SKM-1 treated with dmso at 0.1 percent for 144 hours (cell line): ENCODE measurements at regions not wholly inside any gene's neighbourhood (a gene's known extent, or its start where the extent isn't known, plus 50 kb on each side); places are given as distances from the start of the nearest gene placed in this dataset.
A peak's percentile ranks its signal among the peaks of the same experiment; 100 is the strongest.

Experiments
- DNase-seq: peaks from one replicate; lab custom pipeline; 2025; ENCODE audit not compliant: unreplicated experiment; lab: John Stamatoyannopoulos, UW

DNA sequence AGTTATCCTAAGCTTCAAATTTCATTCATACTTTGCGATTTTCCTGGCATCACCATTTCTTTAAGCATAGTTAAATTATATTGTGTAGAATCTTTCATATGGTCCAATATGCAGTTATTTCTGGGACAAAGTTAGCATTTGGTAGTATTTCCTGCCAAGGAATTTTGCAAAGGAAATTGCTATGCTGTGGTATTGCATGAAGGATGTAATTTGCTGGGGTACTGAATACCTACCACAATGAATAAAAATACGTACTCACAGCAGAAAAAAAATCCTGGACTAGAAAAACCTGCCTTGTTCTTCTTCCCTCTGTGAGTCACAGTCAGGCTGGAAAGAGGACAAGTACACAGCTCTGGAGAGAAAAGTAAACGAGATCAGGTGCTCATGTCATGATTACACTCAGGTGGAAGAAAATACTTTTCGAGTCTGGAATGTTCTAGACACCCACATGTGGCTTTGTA, 241.2 kb downstream of the PTBP2 start:
- no peak for DNase-seq

DNA sequence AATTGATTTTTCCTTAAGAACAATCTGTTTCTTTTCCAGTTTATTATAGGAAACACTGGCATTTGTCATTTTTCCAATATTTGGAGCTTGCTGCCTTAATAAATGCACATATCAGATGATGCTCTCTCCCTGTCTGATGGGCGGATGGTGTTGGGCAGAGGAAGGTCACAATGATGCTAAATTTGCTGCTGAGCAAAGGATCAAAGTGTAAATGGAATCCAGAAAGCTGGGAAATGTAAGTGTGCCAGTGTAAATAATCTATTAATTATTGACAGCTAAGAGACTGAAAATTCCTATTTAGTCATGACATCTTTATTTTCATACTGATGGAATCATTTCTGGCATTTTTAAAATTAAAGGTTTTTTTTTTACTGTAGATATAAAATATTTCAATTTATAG, 243.2 kb downstream of the PTBP2 start:
- no peak for DNase-seq

- DNase-seq, result peak; percentile 16
Observed at GRCh38 chr1:96966536-96967138, 245.1 kb downstream of the PTBP2 start.

DNA sequence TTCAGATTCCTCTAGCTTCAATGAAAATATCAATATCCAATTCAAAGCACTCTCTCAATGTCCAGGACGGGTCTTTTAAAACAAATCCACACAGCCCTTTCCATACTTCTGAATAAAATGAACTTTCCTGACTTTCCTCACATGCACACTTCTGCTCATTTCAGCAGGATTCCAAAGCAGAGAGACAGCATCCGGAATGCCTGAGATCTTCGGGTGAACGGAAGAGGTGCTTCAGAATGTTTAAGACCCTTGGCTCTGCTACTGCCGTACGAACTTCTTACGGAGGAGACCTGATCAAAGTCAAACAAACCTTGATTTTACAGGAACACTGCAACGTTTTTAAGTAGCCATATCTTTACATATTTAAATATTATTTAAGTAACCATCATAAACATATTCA, 245.7 kb downstream of the PTBP2 start:
- no peak for DNase-seq

DNA sequence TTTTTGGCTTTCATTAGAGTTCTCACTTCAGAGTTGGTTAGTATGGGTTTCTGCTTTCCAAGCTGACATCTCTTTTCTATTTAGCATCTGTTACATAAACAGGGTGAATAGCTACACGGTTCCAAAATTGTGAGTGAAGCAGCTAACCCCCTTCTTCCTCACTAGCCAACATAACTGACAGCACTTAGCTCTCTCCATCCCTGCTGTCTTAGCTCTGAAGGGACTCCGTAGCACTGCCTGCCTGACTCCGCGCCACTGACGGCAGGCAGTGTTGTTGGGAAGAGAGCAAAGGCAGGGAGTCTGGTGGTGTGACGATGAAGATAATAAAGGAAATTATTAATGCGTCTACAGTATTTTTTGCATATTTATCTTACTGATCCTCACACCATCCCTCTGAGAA, 247.0 kb downstream of the PTBP2 start:
- DNase-seq, result no peak

- no peak for DNase-seq
Observed at GRCh38 chr1:96968983-96969382, 247.4 kb downstream of the PTBP2 start.

GRCh38 chr1:96969656-96970163, 248.1 kb downstream of the PTBP2 start:
- DNase-seq, result no peak

GRCh38 chr1:96971439-96971838, 249.9 kb downstream of the PTBP2 start:
- no peak for DNase-seq

- no peak for DNase-seq
Observed at GRCh38 chr1:96971849-96972602, 250.4 kb downstream of the PTBP2 start.

DNA sequence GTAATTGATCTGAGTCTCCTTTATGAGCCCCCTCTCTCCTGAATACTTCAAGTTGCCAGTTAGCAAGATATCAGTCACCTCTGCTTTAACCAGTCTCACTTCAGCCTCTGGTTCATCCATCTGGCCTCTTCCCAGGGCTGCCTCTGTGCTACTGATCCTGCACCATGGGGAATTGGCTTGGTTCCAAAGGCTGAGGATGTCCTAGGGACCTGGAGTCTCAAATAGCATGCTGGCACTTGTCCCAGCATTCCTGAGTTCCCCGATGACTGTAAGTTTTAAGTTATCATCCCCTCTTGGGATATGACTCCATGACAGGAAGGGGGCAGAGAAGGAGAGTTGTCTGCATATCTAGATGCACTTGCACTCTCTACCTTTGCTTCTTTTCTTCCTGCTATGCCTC, 252.0 kb downstream of the PTBP2 start:
- DNase-seq, result no peak

GRCh38 chr1:96978444-96978843, 256.9 kb downstream of the PTBP2 start:
- DNase-seq, result no peak

GRCh38 chr1:96978901-96979300, 257.3 kb downstream of the PTBP2 start:
- no peak for DNase-seq

- DNase-seq, result no peak
Observed at GRCh38 chr1:96979304-96980268, 258.0 kb downstream of the PTBP2 start.

DNA sequence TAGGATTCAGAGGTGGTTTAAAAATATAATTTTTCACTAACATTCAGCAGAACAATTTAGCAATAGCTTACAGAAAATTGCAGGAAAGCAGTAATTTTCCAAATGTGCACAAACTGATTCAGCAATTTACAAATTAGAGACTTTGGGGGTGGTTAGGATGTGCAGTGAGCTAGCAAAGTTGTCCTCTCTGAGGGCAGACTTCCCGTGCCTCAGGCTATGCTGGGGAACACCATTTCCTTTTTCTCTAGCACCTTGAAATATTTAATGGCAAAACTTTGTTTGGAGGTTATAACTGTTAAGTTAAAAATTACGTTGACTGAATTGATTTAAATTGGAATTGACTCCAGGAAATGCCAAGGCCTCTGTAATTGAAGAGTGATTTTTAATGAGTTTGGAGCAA, 258.9 kb downstream of the PTBP2 start:
- no peak for DNase-seq

GRCh38 chr1:96981181-96981580, 259.6 kb downstream of the PTBP2 start:
- no peak for DNase-seq

DNA sequence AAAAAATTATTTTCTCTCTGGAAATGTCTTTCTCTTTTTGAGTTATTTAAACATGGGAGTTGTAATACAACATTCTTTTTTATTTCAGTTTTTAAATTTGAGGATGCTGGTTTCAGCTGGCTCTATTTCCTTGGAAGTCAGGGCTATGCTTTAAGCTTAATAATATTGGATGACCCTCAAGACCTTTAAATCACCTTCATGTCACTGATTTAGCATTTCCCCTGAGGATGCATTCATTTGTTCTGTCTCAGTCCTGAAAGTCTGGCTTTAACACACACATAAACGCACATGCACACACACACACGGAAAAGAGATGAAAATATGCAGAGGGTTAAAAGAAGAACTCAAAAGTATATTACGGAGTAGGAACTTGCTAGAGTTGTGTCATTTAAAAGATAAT, 260.5 kb downstream of the PTBP2 start:
- no peak for DNase-seq

DNA sequence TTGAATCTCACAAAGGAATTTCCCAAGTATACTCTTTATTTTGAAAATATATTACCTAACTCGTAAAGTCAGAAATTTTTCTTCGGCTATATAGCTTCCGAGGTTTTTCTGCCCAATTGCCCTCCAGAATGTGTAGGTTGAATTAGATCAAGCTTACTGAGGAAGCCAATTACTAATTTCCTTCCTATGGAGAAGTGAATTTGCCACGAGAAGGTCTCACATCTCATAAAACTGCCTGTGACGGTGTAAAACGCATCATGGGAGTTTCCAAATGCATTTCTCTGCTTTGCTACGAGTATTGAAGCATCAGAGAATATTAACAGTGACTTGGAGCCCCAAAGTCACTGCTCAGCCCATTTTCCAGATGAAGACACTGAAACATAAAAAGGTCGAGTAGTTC, 262.3 kb downstream of the PTBP2 start:
- DNase-seq, result no peak

GRCh38 chr1:96987186-96987703, 265.7 kb downstream of the PTBP2 start:
- DNase-seq, result no peak

- DNase-seq, result no peak
Observed at GRCh38 chr1:96989302-96989701, 267.7 kb downstream of the PTBP2 start.

DNA sequence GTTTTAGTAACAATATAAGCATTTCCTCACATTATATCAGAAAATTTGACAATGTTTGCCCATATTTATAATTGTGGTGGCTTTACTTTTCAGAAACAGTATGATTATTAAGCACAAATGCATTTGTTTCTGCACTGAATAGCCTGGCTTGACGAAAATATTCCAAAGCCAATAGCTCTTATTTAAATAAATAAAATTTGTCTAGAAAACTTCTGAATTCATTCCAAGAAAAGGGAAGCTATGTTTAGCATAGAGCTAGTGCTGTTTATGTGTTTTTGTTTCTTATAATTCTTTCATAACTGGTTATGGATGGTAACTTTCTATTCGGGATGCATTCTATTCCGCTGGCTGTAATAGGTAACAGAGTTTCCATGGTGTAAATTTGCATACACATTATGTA, 268.6 kb downstream of the PTBP2 start:
- no peak for DNase-seq

DNA sequence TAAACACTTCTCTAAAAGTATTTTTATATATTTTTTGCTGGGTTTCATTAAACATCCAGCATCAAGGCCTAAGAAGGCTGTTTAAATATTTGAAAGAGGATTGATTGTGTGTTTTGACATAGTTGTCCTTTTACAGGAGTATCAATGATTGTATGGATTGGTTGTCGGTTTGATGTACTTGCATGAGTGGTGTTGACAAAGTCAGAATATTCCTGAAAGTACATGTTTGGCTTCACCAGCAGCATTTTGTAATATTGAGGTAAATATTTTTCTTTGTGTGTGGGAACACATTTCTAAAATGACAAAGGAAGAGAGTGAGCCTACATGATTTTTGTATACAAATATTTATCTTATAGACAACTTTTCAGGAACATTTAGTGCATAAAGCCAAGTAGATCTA, 269.7 kb downstream of the PTBP2 start:
- no peak for DNase-seq
